Right lobe of liver (tissue), 6 donors: ENCODE measurements at regions not wholly inside any gene's neighbourhood (a gene's known extent, or its start where the extent isn't known, plus 50 kb on each side); places are given as distances from the start of the nearest gene placed in this dataset.

Source experiments
- ATAC-seq, 4 donors: fragments of 200-7000 bp; cut with Tn5 transposase; one replicate each; pipeline ENCODE4 v1.9.1; 2020; ENCODE audit warnings: mild to moderate bottlenecking in 4 of 4, moderate library complexity in 4 of 4
- DNase-seq, 3 donors: peaks; one replicate each; pipeline ENCODE4 v3.0.0-alpha.2; 2020
- H3K27ac ChIP-seq, 3 donors: fragments of 200-600 bp; one replicate each; pipeline ENCODE4 v1.8.0; 2022
- H3K27me3 ChIP-seq, 2 donors: fragments of 200-600 bp; one replicate each; pipeline ENCODE4 v1.8.0; 2022
- H3K36me3 ChIP-seq, 4 donors: fragments of 200-600 bp; sonication (generic) in 1 of 4; one replicate each; pipeline versions ENCODE4 v1.5.1 to v1.8.0; 2017 to 2022; ENCODE audit warnings: control low read depth in 1 of 4
- H3K4me1 ChIP-seq, 4 donors: fragments of 200-600 bp; sonication (generic) in 1 of 4; one replicate each; pipeline versions ENCODE4 v1.5.1 to v1.8.0; 2017 to 2022; ENCODE audit warnings: control low read depth in 1 of 4
- H3K4me3 ChIP-seq, 3 donors: fragments of 200-600 bp; one replicate each; pipeline ENCODE4 v1.8.0; 2022
- H3K9me3 ChIP-seq, 4 donors: fragments of 200-600 bp; sonication (generic) in 1 of 4; one replicate each; pipeline versions ENCODE4 v1.5.1 to v1.8.0; 2017 to 2022; ENCODE audit warnings: control low read depth in 1 of 4
- CTCF ChIP-seq, 4 donors: fragments of 200-600 bp in 3 of 4; fragments of 450-650 bp in 1 of 4; IDR thresholded peaks; one replicate each; pipeline versions ENCODE4 v1.5.1 to v1.8.0; 2016 to 2022; ENCODE audit warnings: antibody characterized with exemption in 4 of 4, mild to moderate bottlenecking in 2 of 4
- POLR2A ChIP-seq: fragments of 450-650 bp; IDR thresholded peaks from one replicate; pipeline ENCODE4 v1.6.1; 2017; ENCODE audit warnings: antibody characterized with exemption, mild to moderate bottlenecking
- WGBS: methylation state at CpG from one replicate; pipeline ENCODE4 v1.1.6; 2018; ENCODE audit warnings: low coverage, low lambda C conversion rate; ENCODE audit not compliant: insufficient coverage; ENCODE audit errors: missing lambda C conversion rate; 5-methylcytosine and 5-hydroxymethylcytosine counted together
- intact Hi-C, 2 donors: fragments of 100-400 bp; cut with DNase I; formaldehyde crosslinking; loops; one replicate each; pipeline versions ENCODE4 v1.11.2 to v1.14.1; 2022
- donor health status: DM: no; HTN: yes; CAD: no.
- donor health status: DM: no; HTN: no; CAD: no.
- donor health status: DM: no; HTN: no; CAD: no.
- donor health status: DM: no; HTN: yes; CAD: no.
- donor health status: DM: no; HTN: yes; CAD: no.

GRCh38 chr6:12529364-12530019 is 187.1 kb upstream of the PHACTR1 start:
- no peak for DNase-seq
- no peak overlapping the region for H3K27ac ChIP-seq
- TF ChIP-seq CTCF (IDR thresholded peaks at IDR 0.05) (no peak), POLR2A (no peak)
- H3K9me3 ChIP-seq = no peaks in the 10 kb centered on the region
- H3K36me3 ChIP-seq = no peaks in the 10 kb centered on the region
- intact Hi-C loops = no loop called here
- H3K4me3 ChIP-seq = no peak overlapping the region
- ATAC-seq = no peak
- H3K4me1 ChIP-seq = no peaks in the 10 kb centered on the region
- no peaks in the 10 kb centered on the region for H3K27me3 ChIP-seq
- WGBS = 84% methylated on average over 6 of the region's 9 CpGs

GRCh38 chr6:12530345-12530744 is 186.2 kb upstream of the PHACTR1 start:
- intact Hi-C loops = no loop called here
- 58% methylated on average over 2 of the region's 2 CpGs for WGBS
- Histone ChIP-seq H3K27me3 (no peaks in the 10 kb centered on the region), H3K9me3 (no peaks in the 10 kb centered on the region), H3K4me3 (no peak overlapping the region), H3K36me3 (no peaks in the 10 kb centered on the region), H3K27ac (no peak overlapping the region), H3K4me1 (no peaks in the 10 kb centered on the region)
- TF ChIP-seq CTCF (IDR thresholded peaks at IDR 0.05) (no peak), POLR2A (no peak)
- DNase-seq (no peak), ATAC-seq (no peak)

GRCh38 chr6:12533586-12533985 is 183.0 kb upstream of the PHACTR1 start:
- Histone ChIP-seq H3K4me1 (peaks cover 0 to 11% (median 5%) of the 10 kb centered on the region in 4 donors), H3K4me3 (no peak overlapping the region), H3K27me3 (no peaks in the 10 kb centered on the region), H3K36me3 (no peaks in the 10 kb centered on the region), H3K27ac (no peak overlapping the region), H3K9me3 (no peaks in the 10 kb centered on the region)
- TF ChIP-seq POLR2A = no peak
- DNase-seq = no peak
- intact Hi-C loops = no loop called here
- ATAC-seq = no peak
- 85% methylated on average over 4 of the region's 4 CpGs for WGBS

- no peaks in the 10 kb centered on the region for H3K9me3 ChIP-seq
- intact Hi-C loops = no loop called here
- no peaks in the 10 kb centered on the region for H3K36me3 ChIP-seq
- H3K4me1 ChIP-seq = peaks cover 0 to 16% (median 7%) of the 10 kb centered on the region in 4 donors
- ATAC-seq (no peak), DNase-seq (no peak)
- no peak for TF ChIP-seq CTCF (IDR thresholded peaks at IDR 0.05)
- TF ChIP-seq POLR2A = no peak
- no peak overlapping the region for H3K27ac ChIP-seq
- no peaks in the 10 kb centered on the region for H3K27me3 ChIP-seq
- H3K4me3 ChIP-seq = no peak overlapping the region
- 94% methylated on average over 4 of the region's 4 CpGs for WGBS
Measured at GRCh38 chr6:12534069-12534853, 182.3 kb upstream of the PHACTR1 start.

- intact Hi-C loops = no loop called here
- Histone ChIP-seq H3K36me3 (no peaks in the 10 kb centered on the region), H3K4me1 (peaks cover 0 to 21% (median 9%) of the 10 kb centered on the region in 4 donors), H3K4me3 (no peak overlapping the region), H3K27ac (no peak overlapping the region), H3K27me3 (no peaks in the 10 kb centered on the region), H3K9me3 (no peaks in the 10 kb centered on the region)
- no peak for DNase-seq
- WGBS = 63% methylated on average over 3 of the region's 3 CpGs
- no peak for ATAC-seq
- TF ChIP-seq CTCF (IDR thresholded peaks at IDR 0.05) (no peak), POLR2A (no peak)
Measured at GRCh38 chr6:12535586-12536314, 180.8 kb upstream of the PHACTR1 start.
